ENCODE measurements at regions not wholly inside any gene's neighbourhood (a gene's known extent, or its start where the extent isn't known, plus 50 kb on each side); places are given as distances from the start of the nearest gene placed in this dataset.
"Not testable (repeated sequence)": the region's sequence is repeated elsewhere in the genome, so short reads cannot be mapped to it uniquely, and the experiment has no call there.

GRCh38 chr10:108082596-108082995 is 918.1 kb upstream of the SORCS1 start:
- no peak for DNase-seq (ENCODE audit: extremely low read depth, low read depth, low spot score)

- no peak for DNase-seq (ENCODE audit: extremely low read depth, low read depth, low spot score)
Observed at GRCh38 chr10:108078263-108078662, 913.8 kb upstream of the SORCS1 start.

DNA sequence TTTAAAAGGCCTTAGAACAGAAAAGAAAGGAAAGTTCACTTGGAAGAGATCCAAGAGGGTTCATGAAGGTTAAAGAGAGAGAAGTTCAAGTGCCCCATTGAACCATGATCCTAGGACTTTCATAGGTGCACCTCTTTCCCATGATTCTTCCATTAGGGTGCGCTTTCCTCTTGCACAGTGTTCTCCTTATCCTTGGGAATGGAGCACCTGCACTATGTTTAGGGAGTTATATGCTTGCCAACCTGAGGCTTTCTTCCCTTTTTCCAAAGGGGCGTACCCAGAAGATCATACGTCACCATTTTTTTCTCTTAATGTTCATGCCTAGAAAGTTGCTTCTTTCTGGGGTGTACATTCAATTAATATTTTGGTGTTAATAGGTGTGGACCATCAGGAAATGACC is 908.0 kb upstream of the SORCS1 start:
- no peak for DNase-seq (ENCODE audit: extremely low read depth, low read depth, low spot score)

GRCh38 chr10:108070789-108071188 is 906.3 kb upstream of the SORCS1 start:
- no peak for DNase-seq (ENCODE audit: extremely low read depth, low read depth, low spot score)

- DNase-seq (ENCODE audit: extremely low read depth, low read depth, low spot score), result no peak
Observed at GRCh38 chr10:108069096-108069495, 904.6 kb upstream of the SORCS1 start.

DNA sequence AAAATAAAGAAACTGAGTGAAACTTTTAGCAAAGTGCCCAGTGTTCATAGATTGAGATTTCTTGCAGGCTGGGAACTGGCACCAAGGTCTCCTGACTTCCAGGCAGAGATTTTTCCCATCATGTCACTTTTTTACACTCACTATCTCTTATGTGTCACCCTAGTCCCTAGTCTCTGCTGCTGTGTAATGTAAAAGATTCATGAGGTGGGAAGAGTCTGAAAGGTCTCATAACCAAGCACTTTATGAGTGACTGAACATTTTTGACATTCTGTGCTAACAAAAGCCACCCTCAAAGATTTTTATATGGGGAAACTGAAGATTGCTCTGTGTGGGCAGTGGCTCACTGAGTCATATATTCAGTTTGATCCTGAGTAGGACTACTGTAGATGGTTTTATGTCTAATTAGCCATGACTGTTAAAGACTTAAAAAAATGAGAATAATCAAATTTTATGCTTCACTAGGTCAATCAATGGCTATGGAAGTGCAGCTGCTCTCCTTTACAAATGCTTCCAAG is 900.3 kb upstream of the SORCS1 start:
- DNase-seq (ENCODE audit: extremely low read depth, low read depth, low spot score), result no peak

- no peak for DNase-seq (ENCODE audit: extremely low read depth, low read depth, low spot score)
Observed at GRCh38 chr10:108060246-108060645, 895.7 kb upstream of the SORCS1 start.

GRCh38 chr10:108055506-108055905 is 891.0 kb upstream of the SORCS1 start:
- no peak for DNase-seq (ENCODE audit: extremely low read depth, low read depth, low spot score)

GRCh38 chr10:108052981-108053380 is 888.5 kb upstream of the SORCS1 start:
- DNase-seq (ENCODE audit: extremely low read depth, low read depth, low spot score), result no peak

DNA sequence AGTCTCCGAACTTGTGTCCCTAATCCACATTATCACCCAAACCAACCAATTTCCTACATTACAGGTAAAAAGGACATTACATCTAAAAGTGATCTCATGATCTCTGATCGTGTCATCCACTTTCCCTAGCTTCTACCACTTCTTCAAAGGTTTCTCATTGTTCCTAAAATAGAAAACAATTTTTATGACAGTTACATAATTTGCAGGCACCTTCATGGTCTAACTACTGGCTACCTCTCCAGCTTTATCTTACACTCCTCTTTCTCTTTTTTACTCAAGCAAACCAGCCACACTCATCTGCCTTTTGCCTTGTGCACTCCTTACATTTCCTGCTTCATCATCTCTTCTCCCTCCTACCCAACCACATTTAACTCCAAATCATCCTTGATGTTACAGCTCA is 886.7 kb upstream of the SORCS1 start:
- no peak for DNase-seq (ENCODE audit: extremely low read depth, low read depth, low spot score)

DNA sequence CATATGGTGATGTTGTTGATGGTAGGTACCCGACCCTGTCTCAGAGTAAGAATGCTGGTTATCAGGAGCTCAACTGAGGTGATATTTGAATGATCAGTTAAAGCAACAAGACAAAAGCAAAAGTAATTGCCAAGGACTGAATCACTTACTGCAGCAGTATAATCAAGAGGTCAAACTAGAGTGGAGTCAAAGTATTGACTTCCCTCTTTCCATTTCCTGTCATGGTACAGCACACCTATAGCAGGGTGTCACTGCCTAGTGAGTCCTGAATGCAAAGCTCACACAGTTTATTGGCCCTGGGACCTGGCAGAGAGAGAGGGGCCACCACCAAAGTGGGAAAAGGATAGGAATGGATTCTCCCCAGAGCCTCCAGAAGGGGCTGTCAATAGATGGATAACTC is 886.1 kb upstream of the SORCS1 start:
- DNase-seq (ENCODE audit: extremely low read depth, low read depth, low spot score), result no peak

DNA sequence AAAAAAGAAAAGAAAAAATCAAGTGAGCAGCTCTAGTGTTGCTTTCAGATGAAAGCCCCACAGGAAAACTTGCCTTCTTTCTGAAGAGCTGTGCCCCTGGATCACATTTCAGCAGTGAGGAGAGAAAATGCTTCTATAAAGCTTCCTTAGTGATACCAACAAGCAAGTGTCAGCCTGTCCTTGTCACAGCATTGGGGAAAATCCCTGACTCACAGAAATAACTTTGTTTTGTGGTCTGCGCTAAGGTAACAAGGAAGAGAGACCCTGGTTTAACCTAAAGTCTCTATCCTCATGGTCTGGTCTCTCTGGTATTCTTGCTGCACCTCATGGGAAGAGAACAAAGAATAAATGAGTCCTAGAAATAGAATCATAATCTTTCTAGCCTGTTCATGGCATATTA is 885.2 kb upstream of the SORCS1 start:
- no peak for DNase-seq (ENCODE audit: extremely low read depth, low read depth, low spot score)

GRCh38 chr10:108048898-108049297 is 884.4 kb upstream of the SORCS1 start:
- no peak for DNase-seq (ENCODE audit: extremely low read depth, low read depth, low spot score)

DNA sequence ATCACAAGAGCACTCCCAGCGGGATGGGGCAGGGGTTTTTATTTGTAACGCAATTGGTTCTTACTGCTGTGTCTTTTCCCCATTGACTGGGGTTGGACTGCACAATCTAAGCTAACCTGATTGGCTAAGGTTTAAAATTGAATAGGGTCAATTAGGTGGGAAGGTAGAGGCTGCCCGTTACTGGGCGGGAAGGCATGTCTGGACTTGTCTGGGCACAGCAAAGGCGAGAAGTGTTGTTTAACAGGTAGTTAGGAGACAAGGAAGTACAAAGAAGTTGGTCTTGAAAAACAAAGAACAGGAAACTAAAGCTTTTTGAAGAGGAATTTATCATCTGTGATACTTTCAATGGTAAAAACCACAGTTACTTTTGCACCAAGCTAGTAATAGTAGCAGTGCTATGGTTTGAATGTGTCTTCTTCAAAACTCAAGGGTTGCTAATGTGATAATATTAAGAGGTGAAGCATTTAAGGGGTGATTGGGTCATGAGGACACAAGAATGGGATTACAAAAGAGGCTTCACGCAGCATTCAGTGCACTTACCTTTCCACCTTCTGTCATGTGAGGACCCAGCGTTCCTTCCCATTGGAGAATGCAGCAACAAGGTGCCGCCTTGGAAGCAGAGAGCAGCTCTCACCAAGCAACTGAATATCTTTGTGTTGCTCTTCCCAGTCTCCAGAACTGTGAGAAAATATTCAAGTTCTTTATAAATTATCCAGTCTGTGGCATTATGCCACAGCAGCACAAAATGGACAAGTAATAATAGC is 875.5 kb upstream of the SORCS1 start:
- DNase-seq (ENCODE audit: extremely low read depth, low read depth, low spot score), result no peak

DNA sequence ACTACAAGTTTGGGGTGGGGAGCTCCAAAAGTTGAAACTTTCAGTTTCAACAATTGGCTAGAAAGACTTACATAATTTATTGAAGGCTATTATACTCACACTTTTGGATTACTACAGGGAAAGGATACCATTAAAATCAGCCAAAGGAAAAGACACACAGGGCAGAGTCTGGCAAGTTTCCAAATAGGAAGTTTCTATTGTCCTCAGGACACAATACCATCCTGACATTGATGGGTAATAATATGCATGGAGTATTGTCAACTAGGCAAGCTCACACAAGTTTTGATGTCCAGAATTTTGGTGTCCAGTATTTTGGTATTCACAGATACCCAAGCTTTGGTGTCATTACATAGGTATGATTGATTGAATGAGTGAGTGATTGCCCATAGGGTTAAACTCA is 872.6 kb upstream of the SORCS1 start:
- DNase-seq (ENCODE audit: extremely low read depth, low read depth, low spot score), result no peak

DNA sequence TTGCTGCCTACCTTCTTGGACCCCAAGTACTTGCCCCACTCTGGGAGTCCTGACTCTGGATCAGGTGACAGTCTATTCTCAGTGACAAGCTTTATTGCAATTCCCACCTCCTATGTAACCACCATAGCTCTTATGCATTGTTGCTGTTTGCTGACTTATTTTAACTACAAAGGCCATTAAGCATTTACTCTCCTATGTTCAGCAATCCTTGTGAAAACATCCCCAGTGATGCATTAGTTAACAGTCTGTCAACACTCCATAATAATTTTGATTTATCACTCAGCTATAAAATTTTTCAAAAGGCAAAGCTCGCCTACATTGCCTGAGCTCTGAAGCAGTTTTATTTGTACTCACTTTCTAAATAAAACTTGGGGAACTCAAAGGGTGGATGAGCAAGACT is 871.8 kb upstream of the SORCS1 start:
- DNase-seq (ENCODE audit: extremely low read depth, low read depth, low spot score), result no peak

DNA sequence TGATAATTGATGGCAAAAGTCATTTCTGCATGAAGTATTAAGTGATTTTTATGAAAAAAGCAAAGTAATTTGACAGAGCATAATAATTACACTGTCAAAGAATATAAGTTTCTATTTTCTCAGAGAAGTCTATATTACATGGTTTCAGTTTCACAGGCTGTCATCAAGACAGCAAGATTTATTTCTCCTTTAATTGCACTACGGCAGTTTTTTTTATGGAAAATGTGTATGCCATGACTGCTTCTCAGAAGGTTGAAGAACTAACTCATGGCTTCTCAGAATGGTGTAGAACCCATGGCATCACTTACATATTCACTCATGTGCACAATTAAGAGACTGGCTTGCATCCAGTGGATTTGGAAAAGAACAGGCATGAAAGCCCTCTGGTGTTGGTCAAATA is 870.3 kb upstream of the SORCS1 start:
- DNase-seq (ENCODE audit: extremely low read depth, low read depth, low spot score), result no peak

- DNase-seq (ENCODE audit: extremely low read depth, low read depth, low spot score), result not testable (repeated sequence)
Observed at GRCh38 chr10:108033518-108033917, 869.0 kb upstream of the SORCS1 start.

DNA sequence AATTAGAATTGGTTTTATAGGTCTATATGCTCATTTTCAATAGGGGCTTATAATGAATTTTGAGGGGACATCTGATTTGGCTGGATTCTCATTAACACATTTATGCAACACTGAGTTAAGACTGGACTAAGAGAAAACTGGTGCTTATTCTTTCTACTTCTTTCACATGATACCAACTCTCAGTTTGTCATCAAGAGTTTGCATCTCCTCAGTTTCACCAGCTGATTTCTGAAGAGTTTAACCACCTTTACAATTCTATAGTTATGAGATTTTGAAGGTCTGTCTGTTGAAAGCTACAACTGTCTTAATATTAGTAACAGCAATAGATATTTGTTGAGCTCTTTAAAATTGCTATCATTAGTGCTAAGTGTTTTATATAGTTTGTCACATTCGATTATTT is 867.0 kb upstream of the SORCS1 start:
- DNase-seq (ENCODE audit: extremely low read depth, low read depth, low spot score), result no peak

GRCh38 chr10:108014902-108015177 is 850.3 kb upstream of the SORCS1 start:
- no peak for DNase-seq (ENCODE audit: extremely low read depth, low read depth, low spot score)

- no peak for DNase-seq (ENCODE audit: extremely low read depth, low read depth, low spot score)
Observed at GRCh38 chr10:108014145-108014901, 849.8 kb upstream of the SORCS1 start.

DNA sequence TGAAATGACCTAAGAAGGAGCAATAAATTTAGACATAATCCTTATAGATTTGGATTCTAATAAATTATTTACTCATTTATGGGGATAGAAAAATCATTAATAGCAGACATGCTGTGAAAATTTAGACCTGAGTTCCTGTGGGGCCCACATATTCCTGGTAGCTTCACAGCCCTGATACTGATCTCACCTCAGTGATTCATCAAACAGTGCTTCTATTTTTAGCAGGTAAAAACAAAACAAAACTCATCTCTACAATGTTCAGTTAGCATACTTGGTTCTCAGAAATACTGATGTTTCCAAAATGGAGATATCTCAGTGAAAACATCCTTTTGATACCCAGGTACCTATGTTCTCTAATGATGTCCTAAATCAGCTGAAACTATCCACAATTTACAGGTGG is 841.1 kb upstream of the SORCS1 start:
- no peak for DNase-seq (ENCODE audit: extremely low read depth, low read depth, low spot score)
